NCI-H2171 (cell line): ENCODE measurements at regions not wholly inside any gene's neighbourhood (a gene's known extent, or its start where the extent isn't known, plus 50 kb on each side); places are given as distances from the start of the nearest gene placed in this dataset.

Experiments used
- DNase-seq: peaks from one replicate; lab custom pipeline; 2025; lab: John Stamatoyannopoulos, UW

GRCh38 chr2:240226672-240227537, 86.4 kb upstream of the OTOS start:
- no peak for DNase-seq

- no peak for DNase-seq
Observed at GRCh38 chr2:240227538-240228428, 87.3 kb upstream of the OTOS start.

- no peak for DNase-seq
Observed at GRCh38 chr2:240229005-240229404, 88.5 kb upstream of the OTOS start.

GRCh38 chr2:240229603-240230235, 89.3 kb upstream of the OTOS start:
- no peak for DNase-seq

GRCh38 chr2:240230291-240230931, 90.0 kb upstream of the OTOS start:
- DNase-seq: no peak

- DNase-seq: no peak
Observed at GRCh38 chr2:240231838-240232244, 91.4 kb upstream of the OTOS start.

GRCh38 chr2:240232264-240232915, 91.9 kb upstream of the OTOS start:
- no peak for DNase-seq

GRCh38 chr2:240232961-240233884, 92.8 kb upstream of the OTOS start:
- no peak for DNase-seq

GRCh38 chr2:240233885-240234502, 93.5 kb upstream of the OTOS start:
- no peak for DNase-seq

GRCh38 chr2:240234503-240234951, 94.1 kb upstream of the OTOS start:
- no peak for DNase-seq

GRCh38 chr2:240235149-240235803, 94.8 kb upstream of the OTOS start:
- DNase-seq: no peak

- DNase-seq: no peak
Observed at GRCh38 chr2:240235811-240236210, 95.4 kb upstream of the OTOS start.

GRCh38 chr2:240236217-240237111, 96.0 kb upstream of the OTOS start:
- DNase-seq: peak; percentile 14

- DNase-seq: no peak
Observed at GRCh38 chr2:240237609-240238174, 97.2 kb upstream of the OTOS start.

- no peak for DNase-seq
Observed at GRCh38 chr2:240238201-240238600, 97.7 kb upstream of the OTOS start.

- no peak for DNase-seq
Observed at GRCh38 chr2:240238786-240239185, 98.3 kb upstream of the OTOS start.

- DNase-seq: no peak
Observed at GRCh38 chr2:240239325-240239724, 98.9 kb upstream of the OTOS start.
